Lung (tissue), 11 donors: ENCODE measurements at regions not wholly inside any gene's neighbourhood (a gene's known extent, or its start where the extent isn't known, plus 50 kb on each side); places are given as distances from the start of the nearest gene placed in this dataset.
A peak's percentile ranks its signal among the peaks of the same experiment; 100 is the strongest.

Source experiments
- ATAC-seq: fragments of 200-7000 bp; cut with Tn5 transposase; one replicate; pipeline ENCODE4 v1.9.1; 2020; ENCODE audit warnings: moderate number of reproducible peaks; ENCODE audit not compliant: insufficient read depth, low FRiP score
- DNase-seq, 3 donors: peaks; one replicate each; pipeline ENCODE4 v3.0.0-alpha.2; 2013 to 2017
- H3K27ac ChIP-seq, 2 donors: one replicate each; pipeline ENCODE4 v1.5.1; 2013; ENCODE audit warnings: mild to moderate bottlenecking in 2 of 2, moderate library complexity in 2 of 2, control low read depth in 1 of 2, inconsistent platforms in 1 of 2, low read depth in 1 of 2, low read length in 1 of 2
- H3K27me3 ChIP-seq, 3 donors: one replicate each; pipeline ENCODE4 v1.5.1; 2013; ENCODE audit warnings: low read length in 2 of 3; ENCODE audit not compliant: control insufficient read depth in 3 of 3, insufficient read depth in 3 of 3
- H3K36me3 ChIP-seq, 4 donors: one replicate each; pipeline ENCODE4 v1.5.1; 2013; ENCODE audit warnings: low read length in 4 of 4, mild to moderate bottlenecking in 1 of 4, moderate library complexity in 1 of 4; ENCODE audit not compliant: control insufficient read depth in 4 of 4, insufficient read depth in 4 of 4
- H3K4me1 ChIP-seq, 5 donors: one replicate each; pipeline ENCODE4 v1.5.1; 2013; ENCODE audit warnings: low read length in 5 of 5, mild to moderate bottlenecking in 2 of 5, moderate library complexity in 1 of 5; ENCODE audit not compliant: control insufficient read depth in 5 of 5, insufficient read depth in 5 of 5
- H3K4me3 ChIP-seq: one replicate; pipeline ENCODE4 v1.5.1; 2013; ENCODE audit warnings: mild to moderate bottlenecking, control low read depth, moderate library complexity
- H3K9ac ChIP-seq, 2 donors: one replicate each; pipeline ENCODE4 v1.5.1; 2013; ENCODE audit warnings: low read length in 2 of 2, control low read depth in 1 of 2; ENCODE audit not compliant: insufficient read depth in 1 of 2
- H3K9me3 ChIP-seq, 4 donors: one replicate each; pipeline ENCODE4 v1.5.1; 2013; ENCODE audit warnings: low read length in 3 of 4, mild to moderate bottlenecking in 1 of 4, moderate library complexity in 1 of 4; ENCODE audit not compliant: control insufficient read depth in 4 of 4, insufficient read depth in 3 of 4
- CTCF ChIP-seq: IDR thresholded peaks from 2 replicates; pipeline ENCODE4 v1.5.1; 2012; ENCODE audit warnings: mild to moderate bottlenecking; ENCODE audit errors: control extremely low read depth, extremely low read depth
- WGBS, 2 donors: extraction: QIAGEN DNeasy Blood & Tissue Kit; methylation state at CpG; one replicate each; pipeline ENCODE4 v1.1.7; 2013; 5-methylcytosine and 5-hydroxymethylcytosine counted together
- donor health status: control.
- donor health status: control.
- donor health status: Bipolar disorder and iron deficiency.
- donor health status: healthy.
- donor health status: DM: yes; HTN: yes; CAD: no.

- no peak for TF ChIP-seq CTCF
- no peaks in the 10 kb centered on the region for H3K4me1 ChIP-seq
- H3K9me3 ChIP-seq: no peaks in the 10 kb centered on the region
- WGBS, 2 donors: 96 to 98% methylated on average over 1 of the region's 1 CpG
- ATAC-seq (no peak), DNase-seq (peak in 1 of 3 donors; percentile 28)
- H3K36me3 ChIP-seq: no peaks in the 10 kb centered on the region
- no peak overlapping the region for H3K4me3 ChIP-seq
- H3K9ac ChIP-seq: no peak overlapping the region
- no peaks in the 10 kb centered on the region for H3K27me3 ChIP-seq
- no peak overlapping the region for H3K27ac ChIP-seq
Observed at GRCh38 chr11:106202935-106203620, 125.6 kb downstream of the AASDHPPT start.

GRCh38 chr11:106208760-106209159, 131.3 kb downstream of the AASDHPPT start:
- Histone ChIP-seq H3K9ac (no peak overlapping the region), H3K36me3 (no peaks in the 10 kb centered on the region), H3K4me3 (no peak overlapping the region), H3K27ac (no peak overlapping the region), H3K27me3 (no peaks in the 10 kb centered on the region), H3K4me1 (peaks cover 0 to 2% (median 0%) of the 10 kb centered on the region in 5 donors), H3K9me3 (no peaks in the 10 kb centered on the region)
- WGBS, 2 donors: 41 to 55% methylated on average over 6 of the region's 6 CpGs
- DNase-seq (peak in 2 of 3 donors; percentile 5 to 22), ATAC-seq (no peak)
- TF ChIP-seq CTCF: no peak

GRCh38 chr11:106212081-106212480, 134.6 kb downstream of the AASDHPPT start:
- no peak overlapping the region for H3K27ac ChIP-seq
- ATAC-seq (no peak), DNase-seq (no peak)
- H3K9me3 ChIP-seq: no peaks in the 10 kb centered on the region
- H3K4me1 ChIP-seq: peaks cover 0 to 2% (median 0%) of the 10 kb centered on the region in 5 donors
- H3K36me3 ChIP-seq: no peaks in the 10 kb centered on the region
- H3K27me3 ChIP-seq: no peaks in the 10 kb centered on the region
- no peak overlapping the region for H3K4me3 ChIP-seq
- TF ChIP-seq CTCF: no peak
- H3K9ac ChIP-seq: no peak overlapping the region
- WGBS, 2 donors: 79 to 81% methylated on average over 2 of the region's 2 CpGs

GRCh38 chr11:106216281-106216680, 138.8 kb downstream of the AASDHPPT start:
- WGBS, 2 donors: 40 to 66% methylated on average over 1 of the region's 1 CpG
- no peaks in the 10 kb centered on the region for H3K36me3 ChIP-seq
- H3K27me3 ChIP-seq: no peaks in the 10 kb centered on the region
- peak in 2 of 3 donors; percentile 7 to 24 for DNase-seq
- H3K9ac ChIP-seq: no peak overlapping the region
- H3K4me1 ChIP-seq: peaks cover 0 to 2% (median 0%) of the 10 kb centered on the region in 5 donors
- no peaks in the 10 kb centered on the region for H3K9me3 ChIP-seq
- no peak for ATAC-seq
- no peak for TF ChIP-seq CTCF
- no peak overlapping the region for H3K4me3 ChIP-seq
- H3K27ac ChIP-seq: no peak overlapping the region
